ENCODE measurements at regions not wholly inside any gene's neighbourhood (a gene's known extent, or its start where the extent isn't known, plus 50 kb on each side); places are given as distances from the start of the nearest gene placed in this dataset.

- TF ChIP-seq CTCF (IDR thresholded peaks at IDR 0.05 in 4 of 5, conservative IDR thresholded peaks at IDR 0.05 in 1 of 5) (no peak), POLR2A (IDR thresholded peaks at IDR 0.05) (no peak)
Measured at GRCh38 chr13:63129995-63130394, 1714.3 kb upstream of the PCDH20 start.

Data from gastrocnemius medialis (tissue), 4 donors.